Stimulated activated naive CD4-positive, alpha-beta T cell (primary cell): ENCODE measurements at regions not wholly inside any gene's neighbourhood (a gene's known extent, or its start where the extent isn't known, plus 50 kb on each side); places are given as distances from the start of the nearest gene placed in this dataset.

Experiments used
- DNase-seq, 6 experiments: peaks; one replicate each; lab custom pipeline; 2025; lab: John Stamatoyannopoulos, UW

- no peak for DNase-seq
Observed at GRCh38 chr12:91793676-91794075, 352.0 kb downstream of the BTG1 start.

GRCh38 chr12:91792597-91792996, 353.0 kb downstream of the BTG1 start:
- DNase-seq, result no peak

GRCh38 chr12:91786499-91787272, 359.0 kb downstream of the BTG1 start:
- DNase-seq, result peak in 3 of 6 experiments; percentile 6 to 30 (median 26)

- DNase-seq, result no peak
Observed at GRCh38 chr12:91785655-91786498, 359.8 kb downstream of the BTG1 start.

GRCh38 chr12:91781114-91781513, 364.5 kb downstream of the BTG1 start:
- no peak for DNase-seq

GRCh38 chr12:91778938-91779400, 366.7 kb downstream of the BTG1 start:
- peak in 4 of 6 experiments; percentile 9 to 27 (median 21) for DNase-seq

- DNase-seq, result peak in 3 of 6 experiments; percentile 31 to 54 (median 33)
Observed at GRCh38 chr12:91778091-91778832, 367.4 kb downstream of the BTG1 start.

- no peak for DNase-seq
Observed at GRCh38 chr12:91777268-91777992, 368.2 kb downstream of the BTG1 start.

- DNase-seq, result peak in 3 of 6 experiments; percentile 23 to 29 (median 28)
Observed at GRCh38 chr12:91774434-91774921, 371.2 kb downstream of the BTG1 start.

- DNase-seq, result no peak
Observed at GRCh38 chr12:91773749-91774429, 371.8 kb downstream of the BTG1 start.

GRCh38 chr12:91772411-91772810, 373.2 kb downstream of the BTG1 start:
- no peak for DNase-seq

- DNase-seq, result no peak
Observed at GRCh38 chr12:91769736-91770135, 375.9 kb downstream of the BTG1 start.

GRCh38 chr12:91767237-91767636, 378.4 kb downstream of the BTG1 start:
- no peak for DNase-seq

- DNase-seq, result no peak
Observed at GRCh38 chr12:91766454-91766853, 379.2 kb downstream of the BTG1 start.

- DNase-seq, result no peak
Observed at GRCh38 chr12:91763654-91764370, 381.8 kb downstream of the BTG1 start.

- no peak for DNase-seq
Observed at GRCh38 chr12:91753649-91754048, 392.0 kb downstream of the BTG1 start.

GRCh38 chr12:91746976-91747375, 398.7 kb downstream of the BTG1 start:
- no peak for DNase-seq

- no peak for DNase-seq
Observed at GRCh38 chr12:91744597-91744996, 401.0 kb downstream of the BTG1 start.

GRCh38 chr12:91743704-91744321, 401.8 kb downstream of the BTG1 start:
- no peak for DNase-seq

GRCh38 chr12:91743280-91743679, 402.4 kb downstream of the BTG1 start:
- no peak for DNase-seq
